Epithelial cell of esophagus (primary cell): ENCODE measurements at regions not wholly inside any gene's neighbourhood (a gene's known extent, or its start where the extent isn't known, plus 50 kb on each side); places are given as distances from the start of the nearest gene placed in this dataset.
"Not testable (repeated sequence)": the region's sequence is repeated elsewhere in the genome, so short reads cannot be mapped to it uniquely, and the experiment has no call there.

Experiments
- DNase-seq: peaks from one replicate; pipeline ENCODE4 v3.0.0; 2010; ENCODE audit warnings: low read depth
- H3K4me3 ChIP-seq: 2 replicates; pipeline ENCODE4 v1.5.1; 2011; ENCODE audit warnings: mild to moderate bottlenecking, low read length, control low read depth
- CTCF ChIP-seq: IDR thresholded peaks from 2 replicates; pipeline ENCODE4 v1.5.1; 2011; ENCODE audit warnings: low read depth, mild to moderate bottlenecking, low read length, control low read depth, inconsistent platforms; ENCODE audit not compliant: insufficient read depth; ENCODE audit errors: missing control alignments

DNA sequence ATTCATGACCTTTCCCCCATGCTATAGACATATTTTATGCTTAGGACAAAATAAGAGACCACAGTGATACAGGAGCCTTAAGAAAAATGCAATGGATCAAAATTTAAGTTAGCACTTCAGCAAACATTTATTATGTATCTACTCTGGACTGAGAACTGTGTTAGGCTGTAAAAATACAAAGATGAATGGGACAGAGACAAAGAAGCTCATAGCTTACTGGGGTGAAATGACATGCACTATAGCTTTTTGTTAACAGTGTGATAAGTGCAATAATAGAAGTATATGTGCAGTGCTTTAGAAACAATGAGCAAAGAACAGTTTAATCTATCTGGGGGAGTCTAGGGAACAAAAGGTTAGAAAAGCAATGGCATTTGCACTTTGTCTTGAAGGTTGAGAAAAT lies 1543.1 kb downstream of the FAM181B start:
- no peak for DNase-seq
- TF ChIP-seq CTCF = no peak
- no peak overlapping the region for H3K4me3 ChIP-seq

DNA sequence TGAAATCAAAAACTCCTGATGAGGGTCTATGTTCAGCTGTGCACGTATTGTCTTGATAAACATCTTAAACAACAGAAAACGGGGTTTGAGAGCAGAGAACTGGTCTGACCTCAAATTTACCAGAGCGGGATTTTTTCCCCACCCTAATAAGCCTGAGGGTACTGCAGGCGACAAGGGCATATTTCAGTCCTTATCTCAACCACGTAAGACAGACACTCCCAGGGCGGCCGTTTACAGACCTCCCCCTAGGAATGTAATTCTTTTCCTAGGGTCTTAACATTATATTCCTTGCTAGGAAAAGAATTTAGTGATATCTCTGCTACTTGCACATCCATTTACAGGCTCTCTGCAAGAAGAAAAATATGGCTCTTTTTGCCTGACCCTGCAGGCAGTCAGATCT lies 1546.6 kb downstream of the FAM181B start:
- not testable (repeated sequence) for DNase-seq

GRCh38 chr11:81174646-81175330 lies 1558.9 kb downstream of the FAM181B start:
- H3K4me3 ChIP-seq = no peak overlapping the region
- DNase-seq = no peak
- TF ChIP-seq CTCF = no peak

More for the DNA sequence above, 1546.6 kb downstream of the FAM181B start:
- not testable (repeated sequence) for H3K4me3 ChIP-seq

- DNase-seq = peak; percentile 6
- TF ChIP-seq CTCF = peak; percentile 28
- H3K4me3 ChIP-seq = no peak overlapping the region
Observed at GRCh38 chr11:81165164-81165563, 1568.5 kb downstream of the FAM181B start.

- H3K4me3 ChIP-seq = no peak overlapping the region
- no peak for TF ChIP-seq CTCF
- no peak for DNase-seq
Observed at GRCh38 chr11:81159900-81160299, 1573.8 kb downstream of the FAM181B start.

GRCh38 chr11:81135570-81135969 lies 1598.1 kb downstream of the FAM181B start:
- DNase-seq = no peak
- no peak overlapping the region for H3K4me3 ChIP-seq
- no peak for TF ChIP-seq CTCF

GRCh38 chr11:81129618-81130017 lies 1604.0 kb downstream of the FAM181B start:
- no peak for DNase-seq
- no peak overlapping the region for H3K4me3 ChIP-seq
- no peak for TF ChIP-seq CTCF

DNA sequence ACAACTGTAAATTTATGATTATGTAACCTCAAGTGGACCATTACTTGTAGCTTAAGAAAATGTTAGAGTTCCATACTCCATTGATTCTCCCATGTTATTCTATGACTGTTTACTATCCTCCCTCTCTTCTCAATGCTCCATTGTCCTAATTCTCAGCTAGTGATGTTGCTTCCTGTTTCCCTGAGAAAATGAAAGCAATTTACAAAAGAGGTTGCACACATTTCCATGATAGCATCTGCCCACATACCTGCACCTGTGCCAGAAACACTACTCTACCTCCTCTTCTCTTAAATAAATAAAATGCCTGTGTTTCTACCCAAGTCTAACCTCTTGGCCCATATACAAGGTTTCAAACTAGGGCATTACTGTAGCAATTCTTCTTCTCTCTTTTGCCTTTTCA lies 1620.9 kb downstream of the FAM181B start:
- no peak for DNase-seq
- H3K4me3 ChIP-seq = no peak overlapping the region
- TF ChIP-seq CTCF = no peak
